Neural progenitor cell (in vitro differentiated cells): ENCODE measurements at regions not wholly inside any gene's neighbourhood (a gene's known extent, or its start where the extent isn't known, plus 50 kb on each side); places are given as distances from the start of the nearest gene placed in this dataset.

Experiments
- DNase-seq: peaks from one replicate; pipeline ENCODE4 v3.0.0-alpha.2; 2016; ENCODE audit warnings: low spot score
- H2AFZ ChIP-seq: fragments of 200-600 bp; sonication (generic); replicated peaks from 2 replicates; pipeline ENCODE4 v1.6.1; 2016; ENCODE audit warnings: antibody characterized with exemption
- H3F3A ChIP-seq: fragments of 200-600 bp; sonication (generic); 2 replicates; pipeline ENCODE4 v1.6.1; 2016; ENCODE audit warnings: antibody characterized with exemption, low read depth
- H3K27ac ChIP-seq: fragments of 200-600 bp; sonication (generic); 2 replicates; pipeline ENCODE4 v1.5.1; 2016; ENCODE audit warnings: mild to moderate bottlenecking
- H3K27me3 ChIP-seq: fragments of 200-600 bp; sonication (generic); 2 replicates; pipeline ENCODE4 v1.6.1; 2016; ENCODE audit warnings: mild to moderate bottlenecking, moderate library complexity
- H3K36me3 ChIP-seq: fragments of 200-600 bp; sonication (generic); 2 replicates; pipeline ENCODE4 v1.5.1; 2016
- H3K4me1 ChIP-seq: fragments of 200-600 bp; sonication (generic); 2 replicates; pipeline ENCODE4 v1.6.1; 2016; ENCODE audit warnings: mixed run types
- H3K4me2 ChIP-seq: fragments of 200-600 bp; sonication (generic); 2 replicates; pipeline ENCODE4 v1.6.1; 2016
- H3K4me3 ChIP-seq: fragments of 200-600 bp; sonication (generic); 2 replicates; pipeline ENCODE4 v1.5.1; 2016
- H3K79me2 ChIP-seq: fragments of 200-600 bp; sonication (generic); 2 replicates; pipeline ENCODE4 v1.6.1; 2016; ENCODE audit warnings: low read depth
- H3K9ac ChIP-seq: fragments of 200-600 bp; sonication (generic); 2 replicates; pipeline ENCODE4 v1.6.1; 2016
- H3K9me3 ChIP-seq: fragments of 200-600 bp; sonication (generic); 2 replicates; pipeline ENCODE4 v1.5.1; 2016; ENCODE audit warnings: low read depth
- H4K20me1 ChIP-seq: fragments of 200-600 bp; sonication (generic); 2 replicates; pipeline ENCODE4 v1.6.1; 2016; ENCODE audit warnings: low read depth
- H3K27ac Mint-ChIP-seq: 3 replicates; pipeline ENCODE4 v1.8.0; 2021; ENCODE audit warnings: mixed read lengths
- H3K27me3 Mint-ChIP-seq: 2 replicates; pipeline ENCODE4 v1.8.0; 2022; ENCODE audit warnings: low read depth, mild to moderate bottlenecking, inconsistent platforms, moderate library complexity, mixed read lengths; ENCODE audit not compliant: insufficient read depth
- H3K36me3 Mint-ChIP-seq: 3 replicates; pipeline ENCODE4 v1.8.0; 2021; ENCODE audit warnings: mixed read lengths
- H3K4me1 Mint-ChIP-seq: 3 replicates; pipeline ENCODE4 v1.8.0; 2021; ENCODE audit warnings: mixed read lengths
- H3K4me3 Mint-ChIP-seq: 3 replicates; pipeline ENCODE4 v1.8.0; 2021; ENCODE audit warnings: mild to moderate bottlenecking, moderate library complexity, mixed read lengths
- H3K9me3 Mint-ChIP-seq: 3 replicates; pipeline ENCODE4 v1.8.0; 2020; ENCODE audit warnings: mixed read lengths
- EZH2 ChIP-seq: fragments of 200-600 bp; sonication (generic); IDR thresholded peaks from 2 replicates; pipeline ENCODE4 v1.6.1; 2017; ENCODE audit warnings: antibody characterized with exemption, mild to moderate bottlenecking, moderate library complexity
- EZH2phosphoT487 ChIP-seq: fragments of 200-600 bp; sonication (generic); IDR thresholded peaks from 2 replicates; pipeline ENCODE4 v1.6.1; 2017; ENCODE audit warnings: antibody characterized with exemption
- TF ChIP-seq, protein P1 (sequence below): fragments of 200-600 bp; sonication (generic); IDR thresholded peaks from 2 replicates; pipeline ENCODE4 v1.5.1; 2017; ENCODE audit warnings: antibody characterized with exemption, mild to moderate bottlenecking

DNA sequence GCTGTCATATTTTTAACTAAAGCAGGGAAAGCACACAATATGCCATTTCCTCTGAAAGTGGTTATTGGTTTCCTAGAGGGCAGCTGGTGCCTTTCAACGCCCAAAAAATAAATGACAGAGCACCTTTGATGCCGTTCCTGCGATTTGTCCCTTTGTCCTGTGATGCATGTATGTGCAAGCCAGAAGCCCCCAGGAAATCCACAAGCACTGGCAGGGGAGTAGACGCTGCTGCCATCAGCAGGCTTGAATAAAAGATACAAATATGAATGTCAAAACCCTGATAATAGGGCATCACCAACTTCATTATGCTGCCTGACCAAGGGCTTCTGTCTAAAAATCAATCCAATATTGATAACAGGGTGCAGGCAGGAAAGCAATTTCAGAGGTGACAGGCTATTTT is 246.1 kb downstream of the FBXO15 start:
- no peaks in the 10 kb centered on the region for H4K20me1 ChIP-seq
- no peak overlapping the region for H3K4me3 ChIP-seq
- H2AFZ ChIP-seq = no peak overlapping the region
- H3K9me3 ChIP-seq = no peaks in the 10 kb centered on the region
- H3K9ac ChIP-seq = no peak overlapping the region
- H3K36me3 Mint-ChIP-seq = no peaks in the 10 kb centered on the region
- no peak for DNase-seq
- H3K4me2 ChIP-seq = no peak overlapping the region
- H3K27ac Mint-ChIP-seq = no peak overlapping the region
- no peak overlapping the region for H3K4me3 Mint-ChIP-seq
- TF ChIP-seq, protein P1, sequence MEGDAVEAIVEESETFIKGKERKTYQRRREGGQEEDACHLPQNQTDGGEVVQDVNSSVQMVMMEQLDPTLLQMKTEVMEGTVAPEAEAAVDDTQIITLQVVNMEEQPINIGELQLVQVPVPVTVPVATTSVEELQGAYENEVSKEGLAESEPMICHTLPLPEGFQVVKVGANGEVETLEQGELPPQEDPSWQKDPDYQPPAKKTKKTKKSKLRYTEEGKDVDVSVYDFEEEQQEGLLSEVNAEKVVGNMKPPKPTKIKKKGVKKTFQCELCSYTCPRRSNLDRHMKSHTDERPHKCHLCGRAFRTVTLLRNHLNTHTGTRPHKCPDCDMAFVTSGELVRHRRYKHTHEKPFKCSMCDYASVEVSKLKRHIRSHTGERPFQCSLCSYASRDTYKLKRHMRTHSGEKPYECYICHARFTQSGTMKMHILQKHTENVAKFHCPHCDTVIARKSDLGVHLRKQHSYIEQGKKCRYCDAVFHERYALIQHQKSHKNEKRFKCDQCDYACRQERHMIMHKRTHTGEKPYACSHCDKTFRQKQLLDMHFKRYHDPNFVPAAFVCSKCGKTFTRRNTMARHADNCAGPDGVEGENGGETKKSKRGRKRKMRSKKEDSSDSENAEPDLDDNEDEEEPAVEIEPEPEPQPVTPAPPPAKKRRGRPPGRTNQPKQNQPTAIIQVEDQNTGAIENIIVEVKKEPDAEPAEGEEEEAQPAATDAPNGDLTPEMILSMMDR = no peak
- TF ChIP-seq EZH2phosphoT487 (no peak), EZH2 (no peak)
- H3K79me2 ChIP-seq = no peaks in the 10 kb centered on the region
- H3K4me1 Mint-ChIP-seq = no peaks in the 10 kb centered on the region
- no peaks in the 10 kb centered on the region for H3F3A ChIP-seq
- no peaks in the 10 kb centered on the region for H3K27me3 Mint-ChIP-seq
- no peaks in the 10 kb centered on the region for H3K27me3 ChIP-seq
- H3K27ac ChIP-seq = no peak overlapping the region
- no peaks in the 10 kb centered on the region for H3K36me3 ChIP-seq
- no peaks in the 10 kb centered on the region for H3K4me1 ChIP-seq
- no peaks in the 10 kb centered on the region for H3K9me3 Mint-ChIP-seq

DNA sequence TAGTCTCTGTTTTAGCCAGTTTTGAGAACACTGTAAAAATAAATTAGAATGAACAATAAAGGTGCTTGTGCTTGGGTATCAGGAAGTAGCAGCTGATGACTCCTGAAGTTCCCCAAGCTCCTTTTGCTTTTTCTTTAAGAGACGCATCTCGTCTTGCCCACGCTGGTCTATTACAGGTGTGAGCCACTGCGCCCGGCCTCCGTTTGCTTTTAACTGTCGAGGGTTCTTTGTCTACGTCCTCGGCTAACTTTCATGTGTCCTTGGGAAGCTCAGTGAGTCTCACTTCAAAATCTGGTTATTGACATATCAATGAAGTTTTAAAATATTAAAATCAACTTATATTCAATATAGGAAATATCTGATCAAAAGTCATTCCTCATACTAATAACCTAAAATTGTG is 246.5 kb downstream of the FBXO15 start:
- no peaks in the 10 kb centered on the region for H3K27me3 Mint-ChIP-seq
- TF ChIP-seq EZH2phosphoT487 = no peak
- TF ChIP-seq, protein P1 = no peak
- no peak for TF ChIP-seq EZH2
- H2AFZ ChIP-seq = no peak overlapping the region

DNA sequence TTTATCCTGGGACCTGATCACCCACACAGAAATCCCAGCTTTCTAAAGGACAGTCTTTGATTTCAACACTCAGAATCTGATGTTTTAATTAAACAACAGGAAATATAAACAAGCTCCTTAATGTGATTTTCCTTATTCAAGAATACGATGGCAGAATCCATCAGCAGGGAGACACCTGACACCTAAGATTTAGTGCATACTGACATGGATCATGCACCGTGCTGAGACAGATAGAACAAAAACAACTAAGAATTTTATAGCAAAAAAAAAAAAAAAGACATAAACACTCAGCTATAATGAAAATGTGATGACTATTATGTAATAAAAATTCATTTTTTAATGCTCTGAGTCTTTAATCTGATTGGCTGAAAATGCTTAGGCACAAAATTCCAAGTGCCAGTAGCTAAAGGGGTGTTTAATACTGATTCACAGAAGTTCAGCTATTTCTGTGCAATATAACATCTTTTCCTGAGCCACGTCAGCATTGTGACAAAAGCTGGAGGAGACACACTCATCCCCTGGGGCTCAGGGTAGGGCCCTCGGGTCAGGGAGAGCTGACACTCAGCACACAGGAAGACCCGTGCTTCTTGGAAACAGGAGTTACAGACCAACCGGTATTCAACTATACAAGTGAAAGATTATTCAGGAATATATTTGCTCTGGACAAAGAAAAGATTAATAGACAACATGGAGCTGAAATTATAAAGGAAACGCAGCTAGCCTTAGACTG is 247.4 kb downstream of the FBXO15 start:
- Histone ChIP-seq H3K9me3 (no peaks in the 10 kb centered on the region), H3K79me2 (no peaks in the 10 kb centered on the region), H3K4me2 (no peak overlapping the region), H3K9ac (no peak overlapping the region), H3F3A (no peaks in the 10 kb centered on the region), H3K36me3 (no peaks in the 10 kb centered on the region), H4K20me1 (no peaks in the 10 kb centered on the region), H3K4me1 (peaks cover 7% of the 10 kb centered on the region), H3K27ac (no peak overlapping the region), H3K27me3 (no peaks in the 10 kb centered on the region), H2AFZ (no peak overlapping the region), H3K4me3 (no peak overlapping the region)
- Mint-ChIP-seq H3K9me3 (no peaks in the 10 kb centered on the region), H3K27ac (no peak overlapping the region), H3K36me3 (no peaks in the 10 kb centered on the region), H3K4me1 (peaks cover 2% of the 10 kb centered on the region), H3K27me3 (no peaks in the 10 kb centered on the region), H3K4me3 (no peak overlapping the region)
- no peak for DNase-seq
- no peak for TF ChIP-seq EZH2
- TF ChIP-seq, protein P1 = no peak
- no peak for TF ChIP-seq EZH2phosphoT487

More for the DNA sequence above, 246.5 kb downstream of the FBXO15 start:
- H3K36me3 Mint-ChIP-seq = no peaks in the 10 kb centered on the region
- H4K20me1 ChIP-seq = no peaks in the 10 kb centered on the region
- H3K4me2 ChIP-seq = no peak overlapping the region
- H3K27me3 ChIP-seq = no peaks in the 10 kb centered on the region
- no peaks in the 10 kb centered on the region for H3K79me2 ChIP-seq
- H3K27ac Mint-ChIP-seq = no peak overlapping the region
- H3K4me1 ChIP-seq = no peaks in the 10 kb centered on the region
- H3K9ac ChIP-seq = no peak overlapping the region
- H3K36me3 ChIP-seq = no peaks in the 10 kb centered on the region
- H3K4me1 Mint-ChIP-seq = no peaks in the 10 kb centered on the region
- no peak overlapping the region for H3K27ac ChIP-seq
- no peaks in the 10 kb centered on the region for H3F3A ChIP-seq
- H3K9me3 ChIP-seq = no peaks in the 10 kb centered on the region
- DNase-seq = no peak
- no peak overlapping the region for H3K4me3 ChIP-seq
- H3K4me3 Mint-ChIP-seq = no peak overlapping the region
- no peaks in the 10 kb centered on the region for H3K9me3 Mint-ChIP-seq
